GM06990 (cell line): ENCODE measurements at regions not wholly inside any gene's neighbourhood (a gene's known extent, or its start where the extent isn't known, plus 50 kb on each side); places are given as distances from the start of the nearest gene placed in this dataset.
A peak's percentile ranks its signal among the peaks of the same experiment; 100 is the strongest.
"Not testable (repeated sequence)": the region's sequence is repeated elsewhere in the genome, so short reads cannot be mapped to it uniquely, and the experiment has no call there.

Source experiments
- DNase-seq: peaks from one replicate; pipeline ENCODE4 v3.0.0-alpha.2; 2011; ENCODE audit not compliant: insufficient read length; ENCODE audit errors: extremely low read depth
- H3K27me3 ChIP-seq: replicated peaks from 2 replicates; pipeline ENCODE4 v1.6.0; 2011; ENCODE audit warnings: low read length; ENCODE audit not compliant: control insufficient read depth, insufficient read depth
- H3K36me3 ChIP-seq: 2 replicates; pipeline ENCODE4 v1.5.1; 2011; ENCODE audit warnings: low read length; ENCODE audit not compliant: control insufficient read depth, insufficient read depth
- H3K4me3 ChIP-seq: replicated peaks from 2 replicates; pipeline ENCODE4 v1.5.1; 2011; ENCODE audit warnings: low read depth, mild to moderate bottlenecking, control low read depth, low read length
- CTCF ChIP-seq: IDR thresholded peaks from 2 replicates; pipeline ENCODE4 v1.5.1; 2011; ENCODE audit warnings: low read length, control low read depth, mild to moderate bottlenecking, inconsistent platforms; ENCODE audit not compliant: insufficient read depth, poor library complexity, severe bottlenecking

- no peak for DNase-seq
- Histone ChIP-seq H3K36me3 (no peaks in the 10 kb centered on the region), H3K4me3 (no peak overlapping the region), H3K27me3 (no peaks in the 10 kb centered on the region)
- no peak for TF ChIP-seq CTCF
Measured at GRCh38 chr5:106290841-106291240, 1379.9 kb downstream of the EFNA5 start.

- TF ChIP-seq CTCF = no peak
- DNase-seq = no peak
- H3K27me3 ChIP-seq = no peaks in the 10 kb centered on the region
- H3K36me3 ChIP-seq = no peaks in the 10 kb centered on the region
- H3K4me3 ChIP-seq = no peak overlapping the region
Measured at GRCh38 chr5:106288979-106289378, 1381.8 kb downstream of the EFNA5 start.

GRCh38 chr5:106277540-106278096 is 1393.1 kb downstream of the EFNA5 start:
- H3K4me3 ChIP-seq = no peak overlapping the region
- no peak for TF ChIP-seq CTCF
- no peaks in the 10 kb centered on the region for H3K36me3 ChIP-seq
- no peaks in the 10 kb centered on the region for H3K27me3 ChIP-seq
- DNase-seq = no peak

GRCh38 chr5:106269252-106269843 is 1401.4 kb downstream of the EFNA5 start:
- Histone ChIP-seq H3K36me3 (no peaks in the 10 kb centered on the region), H3K27me3 (no peaks in the 10 kb centered on the region), H3K4me3 (no peak overlapping the region)
- TF ChIP-seq CTCF = peak; percentile 59
- no peak for DNase-seq

- no peak for DNase-seq
- Histone ChIP-seq H3K36me3 (no peaks in the 10 kb centered on the region), H3K27me3 (no peaks in the 10 kb centered on the region), H3K4me3 (no peak overlapping the region)
- TF ChIP-seq CTCF = no peak
Measured at GRCh38 chr5:106267256-106267655, 1403.5 kb downstream of the EFNA5 start.

GRCh38 chr5:106262395-106262794 is 1408.3 kb downstream of the EFNA5 start:
- no peak for TF ChIP-seq CTCF
- Histone ChIP-seq H3K27me3 (no peaks in the 10 kb centered on the region), H3K36me3 (no peaks in the 10 kb centered on the region), H3K4me3 (no peak overlapping the region)
- DNase-seq = no peak

GRCh38 chr5:106259431-106260090 is 1411.2 kb downstream of the EFNA5 start:
- not testable (repeated sequence) for H3K4me3 ChIP-seq, H3K27me3 ChIP-seq, H3K36me3 ChIP-seq, DNase-seq
